Stimulated activated naive B cell treated with anti-CD40 and anti-IgM and Interleukin-4, amounts not matched to agents 10 μg/mL and 1 μg/mL and 100 μg/mL, for 72 hours (primary cell): ENCODE measurements at regions not wholly inside any gene's neighbourhood (a gene's known extent, or its start where the extent isn't known, plus 50 kb on each side); places are given as distances from the start of the nearest gene placed in this dataset.

Experiments used
- ATAC-seq, 2 donors: fragments of 150-1000 bp; cut with Tn5 transposase; replicated peaks; 2 replicates each; pipeline ENCODE4 v1.10.0; 2021; ENCODE audit warnings: moderate library complexity in 1 of 2
- DNase-seq: peaks from one replicate; pipeline ENCODE4 v3.0.0; 2021
- H3K27ac Mint-ChIP-seq: one replicate; pipeline ENCODE4 v1.8.0; 2022; ENCODE audit warnings: mild to moderate bottlenecking, mixed read lengths
- H3K27me3 Mint-ChIP-seq, 2 donors: one replicate each; pipeline ENCODE4 v1.8.0; 2022; ENCODE audit warnings: mixed read lengths in 2 of 2
- H3K36me3 Mint-ChIP-seq, 2 donors: one replicate each; pipeline ENCODE4 v1.8.0; 2022; ENCODE audit warnings: mixed read lengths in 2 of 2, mild to moderate bottlenecking in 1 of 2
- H3K4me1 Mint-ChIP-seq, 2 donors: one replicate each; pipeline ENCODE4 v1.8.0; 2022; ENCODE audit warnings: mixed read lengths in 2 of 2, mild to moderate bottlenecking in 1 of 2
- H3K4me3 Mint-ChIP-seq, 2 donors: one replicate each; pipeline ENCODE4 v1.8.0; 2022; ENCODE audit warnings: mild to moderate bottlenecking in 2 of 2, mixed read lengths in 2 of 2, moderate library complexity in 1 of 2
- H3K9me3 Mint-ChIP-seq, 2 donors: one replicate each; pipeline ENCODE4 v1.8.0; 2022; ENCODE audit warnings: mixed read lengths in 2 of 2, mild to moderate bottlenecking in 1 of 2

DNA sequence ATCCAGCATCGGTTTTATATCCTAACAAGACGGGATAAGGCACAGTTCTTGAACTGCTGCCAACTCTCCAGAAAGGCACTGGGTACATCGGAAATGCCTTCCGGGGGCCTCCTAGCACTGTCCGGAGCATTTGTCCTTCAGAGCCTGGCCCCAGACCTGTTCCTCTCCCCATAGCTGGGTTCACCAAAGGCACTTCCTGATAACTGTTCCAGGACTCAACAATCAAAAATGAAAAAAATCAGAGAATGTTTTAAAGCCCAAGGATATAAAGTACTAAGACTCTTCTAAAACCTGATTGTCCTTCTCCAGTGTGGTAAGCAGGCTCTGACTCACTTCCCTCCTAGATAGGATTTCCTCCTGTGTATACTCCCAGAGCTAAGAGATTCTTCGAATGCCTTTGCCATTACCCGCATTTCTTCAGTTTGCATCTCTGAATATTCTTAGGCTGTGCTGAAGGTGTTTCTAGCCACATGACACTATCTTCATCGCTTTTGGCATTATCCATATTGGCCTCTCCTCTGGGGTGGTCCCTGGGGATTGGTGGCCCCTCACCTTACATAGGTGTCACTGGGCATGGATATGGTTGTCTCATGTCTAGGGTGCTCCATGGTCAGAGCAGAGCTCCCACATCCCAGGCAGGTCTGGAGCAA is 112.9 kb downstream of the ZBTB18 start:
- Mint-ChIP-seq H3K4me3 (no peak overlapping the region), H3K27me3 (no peaks in the 10 kb centered on the region), H3K27ac (no peak overlapping the region), H3K4me1 (no peaks in the 10 kb centered on the region), H3K36me3 (no peaks in the 10 kb centered on the region), H3K9me3 (no peaks in the 10 kb centered on the region)
- DNase-seq (no peak), ATAC-seq (no peak)

DNA sequence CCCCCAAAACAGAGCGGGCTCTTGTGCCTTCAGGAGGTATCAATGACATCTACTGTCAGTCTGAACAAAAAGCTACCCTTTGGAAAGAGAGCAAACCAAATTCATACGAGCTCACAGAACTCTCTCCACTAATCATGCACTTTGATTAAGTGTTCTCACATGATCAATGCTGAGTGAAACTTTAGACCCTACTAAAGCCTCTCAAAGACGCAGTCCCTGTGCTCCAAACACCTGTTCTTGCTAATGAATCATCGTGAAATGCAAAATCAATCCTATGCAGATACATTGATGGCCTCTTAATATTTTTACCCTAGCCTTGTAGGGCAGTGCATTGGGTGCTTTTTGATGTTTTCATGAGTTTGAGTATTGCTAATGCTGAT is 113.4 kb downstream of the ZBTB18 start:
- Mint-ChIP-seq H3K27me3 (no peaks in the 10 kb centered on the region), H3K4me1 (no peaks in the 10 kb centered on the region), H3K9me3 (no peaks in the 10 kb centered on the region), H3K4me3 (no peak overlapping the region), H3K36me3 (no peaks in the 10 kb centered on the region), H3K27ac (no peak overlapping the region)
- DNase-seq, result no peak
- no peak for ATAC-seq

DNA sequence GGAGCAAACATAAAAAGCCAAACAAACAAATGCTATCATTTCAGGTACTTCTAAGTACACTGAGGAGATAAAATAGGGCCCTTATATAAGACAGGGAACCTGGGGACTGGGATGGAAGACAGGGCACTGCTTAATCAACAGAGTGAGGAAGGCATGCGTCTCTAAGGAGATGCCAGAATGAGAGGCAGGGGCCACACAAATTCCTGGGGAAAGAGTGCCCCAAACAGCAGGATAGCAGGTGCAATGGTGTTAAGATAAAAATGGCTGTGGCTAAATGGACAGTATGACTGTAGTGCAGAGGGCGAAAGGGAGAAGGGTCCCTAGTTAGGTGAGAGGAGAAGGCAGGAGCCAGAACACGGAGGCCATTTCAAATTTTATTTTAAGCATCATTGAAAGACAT is 113.9 kb downstream of the ZBTB18 start:
- Mint-ChIP-seq H3K4me1 (no peaks in the 10 kb centered on the region), H3K36me3 (no peaks in the 10 kb centered on the region), H3K27me3 (no peaks in the 10 kb centered on the region), H3K27ac (no peak overlapping the region), H3K9me3 (no peaks in the 10 kb centered on the region), H3K4me3 (no peak overlapping the region)
- DNase-seq (no peak), ATAC-seq (no peak)

DNA sequence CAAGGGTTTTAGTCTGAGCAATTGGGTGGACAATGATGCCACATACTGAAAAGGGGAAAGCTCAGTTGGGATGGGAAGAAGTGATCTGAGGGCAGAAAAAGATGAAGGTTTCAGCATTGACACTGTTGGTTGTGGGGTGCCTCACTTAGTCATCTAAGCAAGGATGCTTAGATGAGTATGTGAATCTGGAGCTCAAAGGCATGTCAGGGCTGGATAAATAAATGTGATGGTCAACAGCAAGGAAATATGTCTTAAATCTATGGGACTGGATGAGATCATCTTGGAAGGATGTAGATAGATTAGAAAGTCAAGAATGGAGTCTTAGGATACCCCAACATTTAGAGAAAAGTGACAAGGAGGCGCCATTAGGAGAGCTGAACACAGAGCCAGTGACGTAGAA is 114.6 kb downstream of the ZBTB18 start:
- no peak for ATAC-seq
- Mint-ChIP-seq H3K27ac (no peak overlapping the region), H3K4me1 (no peaks in the 10 kb centered on the region), H3K27me3 (no peaks in the 10 kb centered on the region), H3K9me3 (no peaks in the 10 kb centered on the region), H3K36me3 (no peaks in the 10 kb centered on the region), H3K4me3 (no peak overlapping the region)
- no peak for DNase-seq

DNA sequence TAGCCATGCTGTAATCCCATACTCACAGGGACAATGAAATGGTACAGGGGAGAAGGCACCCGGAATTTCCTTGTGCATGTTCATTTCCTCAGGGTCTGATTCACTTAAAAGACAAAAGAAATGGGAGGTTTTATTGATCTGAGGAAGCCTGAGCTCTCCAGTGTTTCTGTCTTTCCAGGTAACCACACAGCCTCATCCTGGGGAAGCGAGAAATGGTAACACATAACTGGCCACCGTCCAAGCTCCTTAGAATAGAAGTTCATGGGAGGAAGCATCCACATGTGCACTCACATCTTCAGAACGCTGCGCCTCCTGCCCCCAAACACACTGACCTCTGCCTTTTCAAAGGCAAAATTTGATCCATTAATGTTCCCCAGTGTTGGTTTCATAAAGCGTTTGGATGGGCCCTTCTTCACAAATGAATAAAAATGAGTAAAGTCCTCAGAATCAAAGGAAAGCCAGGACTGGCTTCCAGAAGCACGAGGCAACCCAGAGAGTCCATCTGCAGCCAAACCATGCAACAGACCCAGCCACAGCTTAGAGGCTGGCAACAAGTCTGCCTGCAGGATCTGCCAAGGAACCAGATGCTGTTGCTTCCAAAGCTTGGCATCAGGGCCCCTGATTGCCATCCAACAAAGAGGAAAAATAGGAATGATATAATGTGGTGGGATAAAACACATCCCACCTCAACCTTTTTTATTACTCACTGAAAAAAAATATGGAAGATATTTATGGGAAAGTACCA is 120.3 kb downstream of the ZBTB18 start:
- H3K27me3 Mint-ChIP-seq, result no peaks in the 10 kb centered on the region
- no peak for DNase-seq

DNA sequence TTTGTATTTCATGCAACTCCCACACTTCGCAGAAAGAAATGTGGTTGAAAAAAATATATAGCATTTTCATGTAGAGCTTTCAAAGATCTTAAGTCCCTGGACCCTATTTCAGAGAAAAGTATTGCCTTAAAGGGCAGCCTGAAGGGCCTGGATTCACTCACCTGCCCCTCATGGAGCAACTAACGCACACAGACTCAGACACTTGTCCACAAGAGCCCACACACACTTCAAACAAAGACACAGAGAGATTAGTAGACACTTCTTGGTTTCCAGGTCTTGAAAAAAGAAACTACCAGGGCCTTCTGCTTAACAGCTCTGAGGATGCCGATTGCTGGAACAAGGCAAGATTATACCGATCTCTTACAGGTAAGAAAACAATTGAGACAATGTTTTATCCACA is 122.2 kb downstream of the ZBTB18 start:
- Mint-ChIP-seq H3K4me3 (no peak overlapping the region), H3K27me3 (no peaks in the 10 kb centered on the region), H3K4me1 (no peaks in the 10 kb centered on the region), H3K9me3 (no peaks in the 10 kb centered on the region), H3K27ac (no peak overlapping the region), H3K36me3 (no peaks in the 10 kb centered on the region)
- ATAC-seq (no peak), DNase-seq (no peak)

More for the DNA sequence above, 120.3 kb downstream of the ZBTB18 start:
- no peak overlapping the region for H3K27ac Mint-ChIP-seq
- no peak for ATAC-seq
- H3K4me3 Mint-ChIP-seq, result no peak overlapping the region
- no peaks in the 10 kb centered on the region for H3K9me3 Mint-ChIP-seq
- H3K36me3 Mint-ChIP-seq, result no peaks in the 10 kb centered on the region
- no peaks in the 10 kb centered on the region for H3K4me1 Mint-ChIP-seq

DNA sequence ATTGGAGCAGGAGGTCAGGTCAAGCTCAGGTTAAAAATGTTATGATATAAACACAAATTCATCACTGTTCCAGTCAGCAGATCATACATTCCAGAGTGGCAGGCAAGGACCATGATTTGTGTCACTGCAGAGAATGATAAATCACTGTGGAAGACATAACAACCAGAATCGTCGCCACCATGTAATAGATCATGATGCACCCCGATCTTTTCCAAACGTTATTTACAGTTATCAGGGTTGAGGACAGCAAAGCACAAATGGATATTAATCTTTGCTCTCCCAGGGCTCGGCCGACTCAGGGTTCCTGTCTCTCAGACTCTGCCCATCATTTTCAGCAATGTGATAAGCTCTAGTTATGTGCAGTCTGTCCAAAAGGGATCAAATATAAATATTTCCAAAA is 122.7 kb downstream of the ZBTB18 start:
- Mint-ChIP-seq H3K27me3 (peaks cover 0 to 4% of the 10 kb centered on the region in 2 donors), H3K9me3 (no peaks in the 10 kb centered on the region), H3K27ac (no peak overlapping the region), H3K4me1 (no peaks in the 10 kb centered on the region), H3K36me3 (no peaks in the 10 kb centered on the region), H3K4me3 (no peak overlapping the region)
- no peak for DNase-seq
- ATAC-seq, result no peak

DNA sequence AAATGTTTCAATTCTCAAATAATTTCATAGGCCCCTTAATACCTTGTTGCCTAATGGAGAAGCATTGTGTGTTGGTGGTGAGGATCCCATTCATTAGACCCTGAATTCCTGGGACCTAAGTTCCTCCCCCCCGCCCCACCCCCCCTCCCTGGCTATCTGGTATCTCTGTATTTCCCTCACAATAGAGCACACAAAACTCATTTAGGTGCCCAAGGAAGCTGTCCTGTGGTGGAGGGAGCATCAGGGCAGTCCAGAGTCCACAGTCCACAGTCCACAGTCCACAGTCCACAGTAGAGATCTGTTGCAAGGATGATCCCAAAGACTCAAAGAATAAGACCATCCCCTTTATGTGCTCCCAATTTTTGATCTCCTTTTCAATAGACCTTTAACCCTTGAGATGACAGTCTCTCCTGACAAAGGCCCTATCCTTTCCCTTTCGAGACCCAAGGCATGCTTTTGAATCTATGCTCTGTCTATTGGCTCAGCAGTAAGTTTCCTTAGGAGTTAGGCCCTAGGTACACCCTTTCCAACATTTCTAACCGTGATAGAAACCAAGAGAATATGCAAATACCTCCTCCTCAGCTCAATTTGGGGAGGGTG is 123.9 kb downstream of the ZBTB18 start:
- Mint-ChIP-seq H3K27me3 (peaks cover 0 to 5% of the 10 kb centered on the region in 2 donors), H3K27ac (no peak overlapping the region), H3K4me3 (no peak overlapping the region), H3K36me3 (no peaks in the 10 kb centered on the region), H3K9me3 (no peaks in the 10 kb centered on the region), H3K4me1 (no peaks in the 10 kb centered on the region)
- ATAC-seq (no peak), DNase-seq (no peak)

DNA sequence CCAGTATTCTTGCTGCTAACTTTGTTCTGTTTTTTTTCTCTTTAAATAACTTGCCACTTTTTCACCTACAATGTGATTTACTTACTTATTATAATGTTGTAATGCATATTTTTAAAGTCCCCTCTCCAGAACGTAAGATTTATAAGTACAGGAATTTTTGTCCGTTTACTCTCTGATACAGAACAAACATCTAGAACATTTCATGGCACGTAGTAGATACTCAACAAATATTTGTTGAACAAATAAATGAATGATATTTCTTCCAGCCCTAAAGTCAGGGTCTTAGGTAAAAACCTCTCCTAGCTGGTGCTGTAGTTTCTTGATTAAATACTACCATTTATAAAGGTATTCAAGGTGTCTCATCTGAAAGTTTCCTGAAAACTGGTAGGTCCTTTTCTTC is 125.1 kb downstream of the ZBTB18 start:
- Mint-ChIP-seq H3K4me3 (no peak overlapping the region), H3K27ac (no peak overlapping the region), H3K27me3 (peaks cover 0 to 5% of the 10 kb centered on the region in 2 donors), H3K36me3 (no peaks in the 10 kb centered on the region), H3K9me3 (no peaks in the 10 kb centered on the region), H3K4me1 (no peaks in the 10 kb centered on the region)
- no peak for DNase-seq
- no peak for ATAC-seq

DNA sequence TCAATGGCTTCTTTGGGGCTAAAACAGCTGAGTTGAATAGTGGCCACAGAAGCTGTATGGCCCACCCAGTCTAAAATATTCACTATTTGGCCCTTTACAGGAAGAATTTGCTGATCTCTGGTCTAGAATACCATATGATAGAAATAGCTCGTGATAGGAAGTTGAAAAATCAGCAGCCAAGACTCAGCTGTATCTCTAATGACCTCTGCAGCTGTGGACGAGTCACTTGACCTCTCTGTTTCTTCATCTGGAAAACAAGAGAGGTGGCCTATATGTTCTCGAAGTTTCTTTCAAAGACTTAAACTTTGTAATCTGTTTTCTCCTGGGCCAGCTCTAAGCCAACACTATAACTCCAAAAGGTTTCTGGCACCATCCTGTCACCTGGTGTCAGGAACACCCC is 129.2 kb downstream of the ZBTB18 start:
- no peaks in the 10 kb centered on the region for H3K36me3 Mint-ChIP-seq
- peaks cover 0 to 5% of the 10 kb centered on the region in 2 donors for H3K27me3 Mint-ChIP-seq
- H3K4me3 Mint-ChIP-seq, result no peak overlapping the region
- no peak for DNase-seq
- no peaks in the 10 kb centered on the region for H3K9me3 Mint-ChIP-seq
- no peak overlapping the region for H3K27ac Mint-ChIP-seq
- ATAC-seq, result no peak
- H3K4me1 Mint-ChIP-seq, result no peaks in the 10 kb centered on the region

DNA sequence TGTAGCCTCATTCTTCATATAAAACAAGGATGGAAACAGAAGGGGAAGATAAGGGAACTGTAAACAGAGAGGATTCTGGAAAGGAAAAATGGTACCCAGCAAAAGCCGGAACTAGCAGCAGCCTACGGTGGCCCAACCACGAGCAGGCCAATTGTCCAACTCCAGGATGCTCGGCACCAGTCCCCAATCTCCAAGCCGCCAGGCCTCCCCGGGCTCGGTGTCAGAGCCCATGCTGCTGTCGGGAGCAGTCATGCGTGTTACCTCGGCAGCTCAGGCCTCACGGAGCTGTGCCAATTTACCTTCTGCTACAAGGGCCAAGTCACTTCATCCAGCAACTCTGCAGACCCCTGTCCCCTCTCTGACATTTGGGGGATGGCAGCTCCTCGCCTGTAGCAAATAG is 130.8 kb downstream of the ZBTB18 start:
- no peak for DNase-seq
- Mint-ChIP-seq H3K27me3 (peaks cover 5 to 10% of the 10 kb centered on the region in 2 donors), H3K36me3 (no peaks in the 10 kb centered on the region), H3K9me3 (no peaks in the 10 kb centered on the region), H3K27ac (no peak overlapping the region), H3K4me3 (no peak overlapping the region), H3K4me1 (no peaks in the 10 kb centered on the region)
- ATAC-seq, result no peak

DNA sequence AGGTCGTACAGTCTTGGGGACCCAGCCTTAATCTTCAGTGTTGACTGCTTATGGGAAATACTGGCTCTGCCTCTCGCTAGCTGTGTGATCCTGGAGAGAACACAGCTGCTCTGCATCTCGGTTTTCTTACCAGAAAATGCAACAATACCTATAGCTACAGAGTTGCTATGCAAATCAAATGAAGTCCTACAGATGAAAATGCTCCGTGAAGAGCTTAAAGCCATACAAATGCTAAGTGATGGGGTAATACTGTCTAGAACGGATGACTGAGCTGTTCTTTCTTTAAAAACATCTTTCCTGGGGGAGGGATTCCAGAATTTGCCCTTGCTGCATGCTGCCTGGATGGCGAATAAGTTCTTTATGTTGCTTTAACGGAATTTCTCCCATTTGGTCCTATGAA is 132.0 kb downstream of the ZBTB18 start:
- no peak overlapping the region for H3K4me3 Mint-ChIP-seq

DNA sequence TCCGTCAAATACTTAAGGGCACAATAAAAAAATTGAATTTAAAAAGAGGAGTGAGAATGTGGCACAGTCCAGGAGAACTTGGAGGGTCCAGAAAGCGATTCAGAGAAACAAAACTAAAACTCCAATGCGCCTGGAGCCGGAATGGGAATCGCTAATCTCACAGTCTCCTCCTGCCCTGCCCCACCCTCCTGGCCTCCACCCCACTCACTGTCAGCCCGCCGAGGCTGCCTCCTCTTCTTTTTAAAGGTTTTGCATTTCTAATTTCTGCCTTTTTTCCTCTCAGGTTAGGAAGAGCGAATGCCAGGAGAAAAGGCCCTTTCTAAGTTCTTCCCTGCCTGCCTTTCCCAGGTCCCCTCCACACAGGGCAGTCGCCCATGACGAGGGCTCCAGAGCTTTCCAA is 135.3 kb downstream of the ZBTB18 start:
- Mint-ChIP-seq H3K9me3 (peaks cover 12 to 13% of the 10 kb centered on the region in 2 donors), H3K27me3 (peaks cover 5 to 13% of the 10 kb centered on the region in 2 donors), H3K4me1 (no peaks in the 10 kb centered on the region), H3K27ac (no peak overlapping the region), H3K36me3 (peaks cover 0 to 5% of the 10 kb centered on the region in 2 donors), H3K4me3 (no peak overlapping the region)
- DNase-seq, result no peak
- ATAC-seq, result no peak

More for the DNA sequence above, 132.0 kb downstream of the ZBTB18 start:
- no peaks in the 10 kb centered on the region for H3K36me3 Mint-ChIP-seq
- DNase-seq (no peak), ATAC-seq (no peak)
- H3K27ac Mint-ChIP-seq, result no peak overlapping the region
- H3K27me3 Mint-ChIP-seq, result peaks cover 5 to 11% of the 10 kb centered on the region in 2 donors
- H3K9me3 Mint-ChIP-seq, result no peaks in the 10 kb centered on the region
- no peaks in the 10 kb centered on the region for H3K4me1 Mint-ChIP-seq

DNA sequence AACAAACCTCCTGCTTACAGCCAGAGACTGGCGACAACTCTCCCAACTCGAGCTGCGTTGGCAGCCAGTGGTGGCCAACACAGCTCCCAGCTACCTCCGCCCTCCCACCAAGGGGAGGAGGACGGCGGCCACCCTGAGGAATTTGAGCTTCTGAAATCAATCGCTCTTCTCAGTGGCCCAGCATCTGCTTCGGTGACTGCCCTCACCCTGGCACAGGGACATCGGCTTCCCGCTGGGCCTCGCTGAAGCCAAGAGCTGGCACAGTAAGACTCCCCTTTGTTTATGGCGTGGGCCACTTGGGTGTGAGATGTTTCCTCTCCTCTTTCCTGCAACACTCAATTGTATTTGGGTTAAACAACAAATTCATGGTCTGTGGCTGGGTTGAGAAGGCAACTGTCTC is 136.2 kb downstream of the ZBTB18 start:
- peaks cover 0 to 5% of the 10 kb centered on the region in 2 donors for H3K36me3 Mint-ChIP-seq
- peaks cover 12 to 13% of the 10 kb centered on the region in 2 donors for H3K9me3 Mint-ChIP-seq
- H3K4me1 Mint-ChIP-seq, result no peaks in the 10 kb centered on the region
- no peak overlapping the region for H3K27ac Mint-ChIP-seq
- peaks cover 5 to 13% of the 10 kb centered on the region in 2 donors for H3K27me3 Mint-ChIP-seq
- H3K4me3 Mint-ChIP-seq, result no peak overlapping the region
- no peak for DNase-seq
- no peak for ATAC-seq

DNA sequence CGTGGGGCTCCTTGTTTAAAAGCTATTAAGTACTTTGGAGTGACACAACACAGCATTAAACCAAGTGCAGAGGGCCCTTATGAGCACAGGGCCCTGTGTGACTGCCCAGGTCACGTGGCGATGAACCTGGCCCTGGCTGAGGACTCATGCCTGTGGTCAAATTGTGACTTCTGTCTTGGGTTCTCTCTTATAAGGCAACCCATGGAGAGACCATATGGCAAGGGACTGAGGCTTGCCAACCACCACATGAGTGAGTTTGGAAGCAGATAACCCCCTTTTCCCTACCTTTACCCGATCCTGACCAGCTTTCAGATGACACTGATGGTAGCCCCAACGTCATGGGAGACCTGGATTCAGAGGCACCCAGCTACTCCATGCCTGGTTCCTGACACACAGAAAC is 140.5 kb downstream of the ZBTB18 start:
- Mint-ChIP-seq H3K36me3 (peaks cover 0 to 5% of the 10 kb centered on the region in 2 donors), H3K27me3 (peaks cover 3 to 11% of the 10 kb centered on the region in 2 donors), H3K9me3 (peaks cover 12 to 13% of the 10 kb centered on the region in 2 donors), H3K4me3 (no peak overlapping the region), H3K27ac (no peak overlapping the region), H3K4me1 (no peaks in the 10 kb centered on the region)
- no peak for ATAC-seq
- DNase-seq, result no peak
